Body of pancreas (tissue), 4 donors: ENCODE measurements at regions not wholly inside any gene's neighbourhood (a gene's known extent, or its start where the extent isn't known, plus 50 kb on each side); places are given as distances from the start of the nearest gene placed in this dataset.

Experiments used
- ATAC-seq: fragments of 150-250 bp; one replicate; pipeline ENCODE4 v1.9.1; 2016
- DNase-seq, 4 donors: peaks; one replicate each; pipeline ENCODE4 v3.0.0-alpha.2; 2019
- H3K27ac ChIP-seq, 4 donors: fragments of 200-600 bp; sonication (generic); 1 replicate in 3 of 4; 2 replicates in 1 of 4; pipeline versions ENCODE4 v1.5.1 to v1.6.1; 2016 to 2019; ENCODE audit warnings: mild to moderate bottlenecking in 1 of 4, mixed read lengths in 1 of 4, moderate library complexity in 1 of 4
- H3K27me3 ChIP-seq, 2 donors: fragments of 200-600 bp; sonication (generic); one replicate each; pipeline ENCODE4 v1.6.0; 2016; ENCODE audit warnings: mild to moderate bottlenecking in 1 of 2
- H3K36me3 ChIP-seq, 2 donors: fragments of 200-600 bp; sonication (generic); replicated peaks in 1 of 2; 2 replicates each; pipeline ENCODE4 v1.5.1; 2016; ENCODE audit warnings: low read depth in 2 of 2; ENCODE audit not compliant: insufficient read depth in 1 of 2
- H3K4me1 ChIP-seq: fragments of 200-600 bp; sonication (generic); one replicate; pipeline ENCODE4 v1.6.0; 2016
- H3K4me3 ChIP-seq, 2 donors: fragments of 200-600 bp; sonication (generic); 1 replicate in 1 of 2; 2 replicates in 1 of 2; pipeline ENCODE4 v1.5.1; 2016 to 2019
- H3K9me3 ChIP-seq, 3 donors: fragments of 200-600 bp; sonication (generic); 1 replicate in 2 of 3; 2 replicates in 1 of 3; pipeline ENCODE4 v1.5.1; 2016
- POLR2A ChIP-seq, 3 donors: fragments of 450-650 bp; IDR thresholded peaks; one replicate each; pipeline ENCODE4 v1.6.1; 2016; ENCODE audit warnings: antibody characterized with exemption in 3 of 3, mild to moderate bottlenecking in 2 of 3
- WGBS, 2 donors: methylation state at CpG; one replicate each; pipeline ENCODE4 v1.1.5; 2017; 5-methylcytosine and 5-hydroxymethylcytosine counted together
- intact Hi-C: fragments of 100-400 bp; cut with DNase I; formaldehyde crosslinking; loops from one replicate; pipeline ENCODE4 v1.15.1; 2023
- TF ChIP-seq, protein P1 (sequence below), 7 experiments: fragments of 450-650 bp in 4 of 7; fragments of 200-600 bp in 3 of 7; sonication (generic) in 3 of 7; IDR thresholded peaks; one replicate each; pipeline ENCODE4 v1.5.1; 2016 to 2019; ENCODE audit warnings: antibody characterized with exemption in 7 of 7

DNA sequence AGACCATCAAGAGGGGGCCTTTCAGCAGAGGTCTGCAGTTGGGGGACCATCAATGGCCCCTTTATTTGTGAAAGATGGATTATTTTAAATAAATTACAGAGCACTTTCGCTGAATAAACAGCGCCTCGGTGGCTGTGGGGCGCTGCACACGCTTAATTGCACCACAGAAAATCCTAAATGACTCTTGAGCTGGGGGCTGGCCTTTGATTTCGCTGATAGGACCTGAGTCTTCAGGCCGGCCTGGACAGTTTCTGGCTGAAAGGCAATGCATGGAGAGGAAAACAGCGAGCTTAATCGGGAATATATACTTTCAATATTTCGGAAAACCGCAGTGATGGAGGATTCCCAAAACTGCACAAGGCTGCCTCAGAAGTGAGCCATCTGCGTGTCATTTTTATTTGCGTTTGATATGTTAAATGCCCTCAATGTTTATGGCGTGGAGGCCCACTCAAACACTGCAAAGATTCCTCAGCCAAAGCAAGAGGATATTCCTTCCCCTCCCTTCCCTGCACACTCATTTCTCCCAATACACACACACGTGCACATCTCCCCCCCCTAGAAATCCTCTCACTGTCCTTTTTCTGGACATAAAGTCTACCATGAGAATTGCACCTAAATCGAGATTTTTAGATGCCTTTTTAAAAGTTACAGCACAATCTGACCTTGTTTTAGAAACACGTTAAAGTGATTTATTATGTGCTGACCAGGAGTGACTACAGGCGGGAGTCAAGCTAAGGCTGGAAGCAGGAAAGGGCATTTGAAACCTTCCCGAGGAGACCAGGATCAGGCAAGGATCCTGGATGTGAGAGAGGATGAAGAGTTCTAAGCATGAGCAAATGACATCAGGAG lies 340.7 kb downstream of the RAB28 start:
- no peaks in the 10 kb centered on the region for H3K9me3 ChIP-seq
- ATAC-seq (no peak), DNase-seq (no peak)
- 55 to 58% methylated on average over 19 of the region's 19 CpGs for WGBS, 2 donors
- H3K4me1 ChIP-seq, result no peaks in the 10 kb centered on the region
- H3K27me3 ChIP-seq, result no peaks in the 10 kb centered on the region
- H3K27ac ChIP-seq, result no peak overlapping the region
- no peaks in the 10 kb centered on the region for H3K36me3 ChIP-seq
- TF ChIP-seq POLR2A (IDR thresholded peaks at IDR 0.05), result no peak
- TF ChIP-seq, protein P1, sequence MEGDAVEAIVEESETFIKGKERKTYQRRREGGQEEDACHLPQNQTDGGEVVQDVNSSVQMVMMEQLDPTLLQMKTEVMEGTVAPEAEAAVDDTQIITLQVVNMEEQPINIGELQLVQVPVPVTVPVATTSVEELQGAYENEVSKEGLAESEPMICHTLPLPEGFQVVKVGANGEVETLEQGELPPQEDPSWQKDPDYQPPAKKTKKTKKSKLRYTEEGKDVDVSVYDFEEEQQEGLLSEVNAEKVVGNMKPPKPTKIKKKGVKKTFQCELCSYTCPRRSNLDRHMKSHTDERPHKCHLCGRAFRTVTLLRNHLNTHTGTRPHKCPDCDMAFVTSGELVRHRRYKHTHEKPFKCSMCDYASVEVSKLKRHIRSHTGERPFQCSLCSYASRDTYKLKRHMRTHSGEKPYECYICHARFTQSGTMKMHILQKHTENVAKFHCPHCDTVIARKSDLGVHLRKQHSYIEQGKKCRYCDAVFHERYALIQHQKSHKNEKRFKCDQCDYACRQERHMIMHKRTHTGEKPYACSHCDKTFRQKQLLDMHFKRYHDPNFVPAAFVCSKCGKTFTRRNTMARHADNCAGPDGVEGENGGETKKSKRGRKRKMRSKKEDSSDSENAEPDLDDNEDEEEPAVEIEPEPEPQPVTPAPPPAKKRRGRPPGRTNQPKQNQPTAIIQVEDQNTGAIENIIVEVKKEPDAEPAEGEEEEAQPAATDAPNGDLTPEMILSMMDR (IDR thresholded peaks at IDR 0.05), result no peak
- H3K4me3 ChIP-seq, result no peak overlapping the region
- intact Hi-C loops, result no loop called here

DNA sequence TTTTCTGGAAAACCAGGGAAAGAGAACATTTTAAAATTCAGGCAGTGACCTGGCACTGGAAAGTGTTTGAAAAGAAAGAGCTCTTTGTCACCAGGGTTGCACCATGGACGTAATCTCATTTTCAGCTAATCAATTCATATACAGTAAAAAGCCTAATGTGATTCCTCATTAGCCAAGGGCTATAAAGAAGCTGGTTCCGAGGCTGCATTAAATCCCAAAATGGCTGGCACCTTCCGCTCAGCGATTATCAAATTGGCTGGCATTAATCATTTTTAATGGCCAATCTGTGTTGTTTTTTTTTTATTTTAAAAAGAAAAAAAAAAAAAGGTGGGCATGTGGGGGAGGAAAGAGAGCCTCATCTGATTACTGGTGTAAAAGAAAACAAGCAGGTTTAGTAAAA lies 341.4 kb downstream of the RAB28 start:
- Histone ChIP-seq H3K4me1 (no peaks in the 10 kb centered on the region), H3K9me3 (no peaks in the 10 kb centered on the region), H3K27ac (no peak overlapping the region), H3K36me3 (no peaks in the 10 kb centered on the region), H3K4me3 (no peak overlapping the region), H3K27me3 (no peaks in the 10 kb centered on the region)
- 42 to 54% methylated on average over 4 of the region's 4 CpGs for WGBS, 2 donors
- intact Hi-C loops, result no loop called here
- TF ChIP-seq POLR2A (IDR thresholded peaks at IDR 0.05), result no peak
- TF ChIP-seq, protein P1 (IDR thresholded peaks at IDR 0.05), result no peak
- ATAC-seq, result no peak
- no peak for DNase-seq

DNA sequence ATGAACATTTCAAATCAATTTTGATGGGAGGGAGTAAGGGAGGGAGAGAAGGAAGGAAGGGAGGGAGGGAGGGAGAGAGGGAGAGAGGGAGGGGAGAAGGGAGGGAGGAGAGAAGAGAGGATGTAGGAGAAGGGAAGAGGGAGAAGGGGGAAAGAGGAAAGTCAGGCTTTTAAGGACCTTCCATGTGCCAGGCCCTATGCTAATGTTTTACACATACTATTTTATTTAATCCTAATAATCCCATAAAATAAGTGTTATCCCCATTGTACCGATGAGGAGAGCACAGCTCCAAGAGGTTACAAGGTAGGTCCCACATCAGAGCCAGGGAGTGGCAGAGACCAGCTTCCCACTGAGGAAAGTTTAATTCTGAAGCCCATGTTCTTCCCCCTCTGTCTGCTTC lies 341.9 kb downstream of the RAB28 start:
- no peak for ATAC-seq
- Histone ChIP-seq H3K9me3 (no peaks in the 10 kb centered on the region), H3K27me3 (no peaks in the 10 kb centered on the region), H3K27ac (no peak overlapping the region), H3K4me1 (no peaks in the 10 kb centered on the region), H3K36me3 (no peaks in the 10 kb centered on the region), H3K4me3 (no peak overlapping the region)
- no peak for TF ChIP-seq POLR2A (IDR thresholded peaks at IDR 0.05)
- TF ChIP-seq, protein P1 (IDR thresholded peaks at IDR 0.05), result no peak
- intact Hi-C loops, result no loop called here
- DNase-seq, result no peak
- WGBS, 2 donors, result 78 to 96% methylated on average over 1 of the region's 1 CpG

DNA sequence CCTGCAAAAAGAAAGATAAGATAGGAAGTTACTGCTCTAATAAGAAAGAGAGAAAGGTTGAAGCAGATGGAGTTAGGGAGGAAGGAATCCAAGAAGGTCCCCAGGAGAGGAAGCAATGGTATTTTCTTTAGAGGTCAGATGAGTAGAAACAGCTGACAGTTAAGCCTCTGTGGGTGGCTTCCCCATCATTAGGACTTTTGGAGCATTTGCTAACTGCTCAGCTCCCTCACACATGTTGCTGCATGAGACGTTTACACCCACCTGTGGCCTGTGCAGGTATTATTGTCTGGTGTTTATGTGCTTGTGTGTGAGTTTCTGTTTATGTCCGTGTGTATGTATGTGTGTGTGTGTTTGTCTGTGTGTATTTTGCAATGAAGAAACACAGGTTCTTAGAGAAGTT lies 346.8 kb downstream of the RAB28 start:
- no peaks in the 10 kb centered on the region for H3K36me3 ChIP-seq
- intact Hi-C loops, result no loop called here
- H3K4me3 ChIP-seq, result no peak overlapping the region
- no peak for ATAC-seq
- no peaks in the 10 kb centered on the region for H3K27me3 ChIP-seq
- 55 to 57% methylated on average over 2 of the region's 2 CpGs for WGBS, 2 donors
- H3K4me1 ChIP-seq, result no peaks in the 10 kb centered on the region
- no peak for TF ChIP-seq POLR2A (IDR thresholded peaks at IDR 0.05)
- TF ChIP-seq, protein P1 (IDR thresholded peaks at IDR 0.05), result no peak
- H3K27ac ChIP-seq, result no peak overlapping the region
- peaks cover 0 to 9% (median 0%) of the 10 kb centered on the region in 3 donors for H3K9me3 ChIP-seq
- DNase-seq, result no peak

DNA sequence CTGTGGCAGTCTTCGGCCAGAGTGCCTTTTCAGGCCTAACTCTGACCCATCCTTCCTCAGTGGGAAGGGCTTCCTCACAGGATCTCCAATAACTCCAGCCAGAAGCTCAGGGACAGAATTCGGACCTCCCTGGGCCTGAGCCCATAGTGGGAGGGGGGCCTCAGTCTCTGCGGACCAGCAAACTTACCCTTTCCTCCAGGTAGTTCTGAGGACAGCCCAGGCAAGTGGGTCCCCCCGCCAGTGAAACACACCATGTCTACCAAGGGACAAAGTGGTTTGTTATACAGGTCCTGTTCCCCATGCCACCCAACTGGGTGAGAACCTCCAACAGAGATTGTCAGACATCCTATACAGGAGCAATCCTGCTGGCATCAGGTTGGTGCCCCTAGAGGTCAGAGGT lies 350.4 kb downstream of the RAB28 start:
- no peak for TF ChIP-seq POLR2A (IDR thresholded peaks at IDR 0.05)
- TF ChIP-seq, protein P1 (IDR thresholded peaks at IDR 0.05), result no peak
- Histone ChIP-seq H3K4me1 (no peaks in the 10 kb centered on the region), H3K27ac (no peak overlapping the region), H3K9me3 (peaks cover 0 to 9% (median 0%) of the 10 kb centered on the region in 3 donors), H3K4me3 (no peak overlapping the region), H3K27me3 (no peaks in the 10 kb centered on the region), H3K36me3 (no peaks in the 10 kb centered on the region)
- DNase-seq, result no peak
- intact Hi-C loops, result no loop called here
- 86% methylated on average over 4 of the region's 4 CpGs; no CpG with 5 or more reads in 1 of the 2 donors for WGBS, 2 donors
- ATAC-seq, result no peak
